ENCODE measurements at regions not wholly inside any gene's neighbourhood (a gene's known extent, or its start where the extent isn't known, plus 50 kb on each side); places are given as distances from the start of the nearest gene placed in this dataset.

- no peak overlapping the region for H3K4me3 ChIP-seq (replicated peaks in 1 of 2; ENCODE audit: low read depth in 2 of 2, low read length in 2 of 2)
- DNase-seq (ENCODE audit: low read depth in 2 of 2): no peak
- no peak for TF ChIP-seq CTCF (IDR thresholded peaks at IDR 0.05; ENCODE audit: low read depth, low read length)
Observed at GRCh38 chr16:72542102-72542501, 370.1 kb upstream of the PMFBP1 start.

- DNase-seq (ENCODE audit: low read depth in 2 of 2): peak; percentile 48 to 71
- H3K4me3 ChIP-seq (replicated peaks in 1 of 2; ENCODE audit: low read depth in 2 of 2, low read length in 2 of 2): no peak overlapping the region
- no peak for TF ChIP-seq CTCF (IDR thresholded peaks at IDR 0.05; ENCODE audit: low read depth, low read length)
Observed at GRCh38 chr16:72537664-72538063, 365.7 kb upstream of the PMFBP1 start.

GRCh38 chr16:72536723-72537435 is 364.9 kb upstream of the PMFBP1 start:
- H3K4me3 ChIP-seq (replicated peaks in 1 of 2; ENCODE audit: low read depth in 2 of 2, low read length in 2 of 2): no peak overlapping the region

GRCh38 chr16:72532906-72533410 is 361.0 kb upstream of the PMFBP1 start:
- no peak overlapping the region for H3K4me3 ChIP-seq (replicated peaks in 1 of 2; ENCODE audit: low read depth in 2 of 2, low read length in 2 of 2)
- DNase-seq (ENCODE audit: low read depth in 2 of 2): peak in 1 of 2 donors; percentile 38
- TF ChIP-seq CTCF (IDR thresholded peaks at IDR 0.05; ENCODE audit: low read depth, low read length): no peak

More at GRCh38 chr16:72536723-72537435, 364.9 kb upstream of the PMFBP1 start:
- TF ChIP-seq CTCF (IDR thresholded peaks at IDR 0.05; ENCODE audit: low read depth, low read length): no peak
- peak; percentile 17 to 33 for DNase-seq (ENCODE audit: low read depth in 2 of 2)

GRCh38 chr16:72530434-72530833 is 358.5 kb upstream of the PMFBP1 start:
- no peak overlapping the region for H3K4me3 ChIP-seq (replicated peaks in 1 of 2; ENCODE audit: low read depth in 2 of 2, low read length in 2 of 2)
- peak; percentile 87 to 97 for DNase-seq (ENCODE audit: low read depth in 2 of 2)
- peak; percentile 59 for TF ChIP-seq CTCF (IDR thresholded peaks at IDR 0.05; ENCODE audit: low read depth, low read length)

- H3K4me3 ChIP-seq (replicated peaks in 1 of 2; ENCODE audit: low read depth in 2 of 2, low read length in 2 of 2): no peak overlapping the region
- TF ChIP-seq CTCF (IDR thresholded peaks at IDR 0.05; ENCODE audit: low read depth, low read length): no peak
- no peak for DNase-seq (ENCODE audit: low read depth in 2 of 2)
Observed at GRCh38 chr16:72523087-72523486, 351.1 kb upstream of the PMFBP1 start.

All from cardiac fibroblast (primary cell).